Caco-2 (cell line): ENCODE measurements at regions not wholly inside any gene's neighbourhood (a gene's known extent, or its start where the extent isn't known, plus 50 kb on each side); places are given as distances from the start of the nearest gene placed in this dataset.

Experiments used
- BruUV-seq: library from RNA; stranded (reverse); fragments of 400-500 nt; replicated peaks from 2 replicates; lab custom pipeline; 2021; lab: Mats Ljungman, UMichigan
- CTCF ChIA-PET: fragments of 300-600 bp; sonication (Branson Sonifier 250); formaldehyde crosslinking; loops from one replicate; lab custom pipeline; 2022; ENCODE audit warnings: antibody characterized with exemption; lab: Charles Lee
- POLR2A ChIA-PET: fragments of 300-600 bp; sonication (Branson Sonifier 250); formaldehyde crosslinking; loops from one replicate; lab custom pipeline; 2022; ENCODE audit warnings: antibody characterized with exemption; lab: Charles Lee
- DNase-seq, 2 experiments: peaks; one replicate each; pipeline versions ENCODE4 v3.0.0 to v3.0.0-alpha.2; 2020 to 2022
- H3K27me3 ChIP-seq: replicated peaks from 2 replicates; pipeline ENCODE4 v1.6.0; 2011; ENCODE audit warnings: low read length; ENCODE audit not compliant: control insufficient read depth, insufficient read depth
- H3K36me3 ChIP-seq: 2 replicates; pipeline ENCODE4 v1.5.1; 2011; ENCODE audit warnings: low read length; ENCODE audit not compliant: control insufficient read depth, insufficient read depth
- H3K4me1 ChIP-seq: fragments of 250-450 bp; sonication (Bioruptor Pico); 2 replicates; pipeline ENCODE4 v1.5.1; 2020; ENCODE audit warnings: mild to moderate bottlenecking
- H3K4me3 ChIP-seq: 2 replicates; pipeline ENCODE4 v1.5.1; 2011; ENCODE audit warnings: low read depth, mild to moderate bottlenecking, control low read depth, low read length
- H3K9me3 ChIP-seq: fragments of 250-450 bp; sonication (Bioruptor Pico); 2 replicates; pipeline ENCODE4 v1.5.1; 2020; ENCODE audit warnings: mild to moderate bottlenecking, moderate library complexity
- H3K27ac Mint-ChIP-seq: one replicate; pipeline ENCODE4 v1.8.0; 2022; ENCODE audit warnings: mixed read lengths; ENCODE audit not compliant: unreplicated experiment
- H3K27me3 Mint-ChIP-seq: one replicate; pipeline ENCODE4 v1.8.0; 2022; ENCODE audit warnings: mixed read lengths; ENCODE audit not compliant: insufficient read depth, unreplicated experiment
- H3K36me3 Mint-ChIP-seq: one replicate; pipeline ENCODE4 v1.8.0; 2022; ENCODE audit warnings: mild to moderate bottlenecking, mixed read lengths; ENCODE audit not compliant: insufficient read depth, unreplicated experiment
- H3K4me1 Mint-ChIP-seq: one replicate; pipeline ENCODE4 v1.8.0; 2022; ENCODE audit warnings: low read depth, mixed read lengths; ENCODE audit not compliant: unreplicated experiment
- H3K4me3 Mint-ChIP-seq: one replicate; pipeline ENCODE4 v1.8.0; 2022; ENCODE audit warnings: mild to moderate bottlenecking, moderate library complexity, mixed read lengths; ENCODE audit not compliant: unreplicated experiment
- H3K9me3 Mint-ChIP-seq: one replicate; pipeline ENCODE4 v1.8.0; 2022; ENCODE audit warnings: mixed read lengths; ENCODE audit not compliant: unreplicated experiment
- intact Hi-C: fragments of 100-400 bp; cut with micrococcal nuclease; formaldehyde crosslinking; loops from one replicate; pipeline ENCODE4 v1.10.0; 2022; ENCODE audit not compliant: unreplicated experiment
- TF ChIP-seq, protein P1 (sequence below), 2 experiments: fragments of 200-600 bp in 1 of 2; IDR thresholded peaks; 1 replicate in 1 of 2; 2 replicates in 1 of 2; pipeline versions ENCODE4 v1.5.1 to v1.8.0; 2011 to 2022; ENCODE audit warnings: antibody characterized with exemption in 1 of 2, control low read depth in 1 of 2, inconsistent platforms in 1 of 2, low read depth in 1 of 2, low read length in 1 of 2, mild to moderate bottlenecking in 1 of 2, moderate library complexity in 1 of 2; ENCODE audit not compliant: insufficient read depth in 1 of 2, severe bottlenecking in 1 of 2, unreplicated experiment in 1 of 2

DNA sequence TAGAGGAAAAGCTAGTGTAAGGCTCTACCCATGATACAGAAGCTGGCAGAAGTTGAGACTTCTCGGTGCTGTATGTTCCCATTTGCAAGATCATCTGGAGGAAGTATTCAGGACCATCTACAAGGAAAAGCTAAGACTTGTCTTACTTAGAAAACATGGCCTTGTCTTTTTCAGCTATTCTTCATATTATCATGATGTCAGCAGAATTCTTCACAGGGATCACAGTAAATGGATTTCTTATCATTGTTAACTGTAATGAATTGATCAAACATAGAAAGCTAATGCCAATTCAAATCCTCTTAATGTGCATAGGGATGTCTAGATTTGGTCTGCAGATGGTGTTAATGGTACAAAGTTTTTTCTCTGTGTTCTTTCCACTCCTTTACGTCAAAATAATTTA lies 79.6 kb upstream of the SCIN start:
- H3K4me3 ChIP-seq = no peak overlapping the region
- Mint-ChIP-seq H3K27me3 (peaks cover 5% of the 10 kb centered on the region), H3K4me3 (no peak overlapping the region), H3K27ac (no peak overlapping the region), H3K36me3 (no peaks in the 10 kb centered on the region), H3K9me3 (no peaks in the 10 kb centered on the region), H3K4me1 (no peaks in the 10 kb centered on the region)
- intact Hi-C loops = loop anchor here (1.0 to 5.0 kb wide), 6 partner anchors 33 to 1064 kb away; no protein-coding TSS in a partner anchor
- CTCF ChIA-PET = interaction anchor here (2.2 kb wide), 1 partner anchor 32 kb away, joined by 51 read pairs; no protein-coding TSS in a partner anchor
- DNase-seq = no peak
- no peaks in the 10 kb centered on the region for H3K27me3 ChIP-seq
- BruUV-seq = no TSS peak
- H3K9me3 ChIP-seq = no peaks in the 10 kb centered on the region
- POLR2A ChIA-PET = no interaction called here
- H3K36me3 ChIP-seq = no peaks in the 10 kb centered on the region
- TF ChIP-seq, protein P1, sequence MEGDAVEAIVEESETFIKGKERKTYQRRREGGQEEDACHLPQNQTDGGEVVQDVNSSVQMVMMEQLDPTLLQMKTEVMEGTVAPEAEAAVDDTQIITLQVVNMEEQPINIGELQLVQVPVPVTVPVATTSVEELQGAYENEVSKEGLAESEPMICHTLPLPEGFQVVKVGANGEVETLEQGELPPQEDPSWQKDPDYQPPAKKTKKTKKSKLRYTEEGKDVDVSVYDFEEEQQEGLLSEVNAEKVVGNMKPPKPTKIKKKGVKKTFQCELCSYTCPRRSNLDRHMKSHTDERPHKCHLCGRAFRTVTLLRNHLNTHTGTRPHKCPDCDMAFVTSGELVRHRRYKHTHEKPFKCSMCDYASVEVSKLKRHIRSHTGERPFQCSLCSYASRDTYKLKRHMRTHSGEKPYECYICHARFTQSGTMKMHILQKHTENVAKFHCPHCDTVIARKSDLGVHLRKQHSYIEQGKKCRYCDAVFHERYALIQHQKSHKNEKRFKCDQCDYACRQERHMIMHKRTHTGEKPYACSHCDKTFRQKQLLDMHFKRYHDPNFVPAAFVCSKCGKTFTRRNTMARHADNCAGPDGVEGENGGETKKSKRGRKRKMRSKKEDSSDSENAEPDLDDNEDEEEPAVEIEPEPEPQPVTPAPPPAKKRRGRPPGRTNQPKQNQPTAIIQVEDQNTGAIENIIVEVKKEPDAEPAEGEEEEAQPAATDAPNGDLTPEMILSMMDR (IDR thresholded peaks at IDR 0.05; ENCODE audit: insufficient read depth in 1 of 2, low read depth in 1 of 2, low read length in 1 of 2, severe bottlenecking in 1 of 2, unreplicated experiment in 1 of 2) = no peak
- no peaks in the 10 kb centered on the region for H3K4me1 ChIP-seq

DNA sequence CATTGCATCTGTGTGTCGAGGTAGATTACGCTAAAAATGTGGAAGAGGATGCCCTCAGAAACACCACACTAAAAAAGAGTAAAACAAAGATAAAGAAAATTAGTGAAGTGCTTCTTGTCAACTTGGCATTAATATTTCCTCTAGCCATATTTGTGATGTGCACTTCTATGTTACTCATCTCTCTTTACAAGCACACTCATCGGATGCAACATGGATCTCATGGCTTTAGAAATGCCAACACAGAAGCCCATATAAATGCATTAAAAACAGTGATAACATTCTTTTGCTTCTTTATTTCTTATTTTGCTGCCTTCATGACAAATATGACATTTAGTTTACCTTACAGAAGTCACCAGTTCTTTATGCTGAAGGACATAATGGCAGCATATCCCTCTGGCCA lies 79.0 kb upstream of the SCIN start:
- ChIA-PET POLR2A (no interaction called here), CTCF (interaction anchor here (2.2 kb wide), 1 partner anchor 33 kb away, joined by 51 read pairs; no protein-coding TSS in a partner anchor)
- BruUV-seq = no TSS peak
- Histone ChIP-seq H3K4me3 (no peak overlapping the region), H3K9me3 (no peaks in the 10 kb centered on the region), H3K36me3 (no peaks in the 10 kb centered on the region), H3K4me1 (no peaks in the 10 kb centered on the region), H3K27me3 (no peaks in the 10 kb centered on the region)
- Mint-ChIP-seq H3K4me3 (no peak overlapping the region), H3K36me3 (no peaks in the 10 kb centered on the region), H3K4me1 (no peaks in the 10 kb centered on the region), H3K9me3 (no peaks in the 10 kb centered on the region), H3K27ac (no peak overlapping the region), H3K27me3 (peaks cover 5% of the 10 kb centered on the region)
- intact Hi-C loops = loop anchor here (5.0 kb wide), 1 partner anchor 1064 kb away; no protein-coding TSS in a partner anchor
- TF ChIP-seq, protein P1 (IDR thresholded peaks at IDR 0.05; ENCODE audit: insufficient read depth in 1 of 2, low read depth in 1 of 2, low read length in 1 of 2, severe bottlenecking in 1 of 2, unreplicated experiment in 1 of 2) = no peak
- no peak for DNase-seq

DNA sequence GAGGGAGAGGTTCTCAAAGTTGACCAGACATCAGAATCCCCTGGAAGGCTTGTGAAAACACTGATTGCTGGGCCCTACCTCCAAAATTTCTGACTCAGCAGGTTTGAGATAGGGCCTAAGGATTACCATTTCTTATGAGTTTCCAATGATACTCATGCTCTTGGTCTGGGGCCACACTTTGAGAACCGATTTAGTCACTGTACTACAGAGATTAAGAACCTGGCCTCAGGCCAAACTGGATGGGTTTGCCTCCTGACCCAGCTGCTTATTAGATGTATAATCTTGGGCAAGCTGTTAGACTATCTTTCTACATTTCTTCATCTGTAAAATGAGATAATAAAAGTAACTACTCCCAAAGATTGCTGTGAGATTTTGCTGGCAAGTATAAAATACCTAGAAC lies 77.1 kb upstream of the SCIN start:
- BruUV-seq = no TSS peak
- no peak overlapping the region for H3K4me3 Mint-ChIP-seq
- H3K9me3 Mint-ChIP-seq = no peaks in the 10 kb centered on the region
- no peaks in the 10 kb centered on the region for H3K27me3 ChIP-seq
- H3K4me3 ChIP-seq = no peak overlapping the region
- no peaks in the 10 kb centered on the region for H3K4me1 ChIP-seq
- ChIA-PET CTCF (interaction anchor here (1.7 kb wide), 1 partner anchor 35 kb away, joined by 8 read pairs; no protein-coding TSS in a partner anchor), POLR2A (no interaction called here)
- H3K27ac Mint-ChIP-seq = no peak overlapping the region
- intact Hi-C loops = loop anchor here (5.0 kb wide), 1 partner anchor 1066 kb away; no protein-coding TSS in a partner anchor
- H3K27me3 Mint-ChIP-seq = peaks cover 5% of the 10 kb centered on the region
- no peak for DNase-seq
- H3K36me3 Mint-ChIP-seq = no peaks in the 10 kb centered on the region
- TF ChIP-seq, protein P1 (IDR thresholded peaks at IDR 0.05; ENCODE audit: insufficient read depth in 1 of 2, low read depth in 1 of 2, low read length in 1 of 2, severe bottlenecking in 1 of 2, unreplicated experiment in 1 of 2) = no peak
- no peaks in the 10 kb centered on the region for H3K4me1 Mint-ChIP-seq
- H3K9me3 ChIP-seq = no peaks in the 10 kb centered on the region
- no peaks in the 10 kb centered on the region for H3K36me3 ChIP-seq
